ENCODE measurements at regions not wholly inside any gene's neighbourhood (a gene's known extent, or its start where the extent isn't known, plus 50 kb on each side); places are given as distances from the start of the nearest gene placed in this dataset.

GRCh38 chr21:35414507-35415139, 365.5 kb upstream of the RUNX1 start:
- TF ChIP-seq CTCF (IDR thresholded peaks at IDR 0.05), result no peak
- no peak for TF ChIP-seq POLR2A (IDR thresholded peaks at IDR 0.05)
